ENCODE measurements at regions not wholly inside any gene's neighbourhood (a gene's known extent, or its start where the extent isn't known, plus 50 kb on each side); places are given as distances from the start of the nearest gene placed in this dataset.

- Histone ChIP-seq H3K36me3 (ENCODE audit: low read depth, missing control alignments) (no peaks in the 10 kb centered on the region), H3K4me1 (peaks cover 17% of the 10 kb centered on the region), H3K9me3 (no peaks in the 10 kb centered on the region), H3K4me3 (no peak overlapping the region), H3K27ac (no peak overlapping the region), H3K27me3 (no peaks in the 10 kb centered on the region)
- intact Hi-C loops (cut with DNase I; ENCODE audit: low total_unique reads), result no loop called here
- 41 to 42% methylated on average over 1 of the region's 1 CpG for WGBS, 2 donors
- DNase-seq, result no peak
- TF ChIP-seq CTCF (IDR thresholded peaks at IDR 0.05), result no peak
- TF ChIP-seq POLR2A (IDR thresholded peaks at IDR 0.05), result no peak
Observed at GRCh38 chr3:178382449-178383061, 153.7 kb upstream of the KCNMB2 start.

DNA sequence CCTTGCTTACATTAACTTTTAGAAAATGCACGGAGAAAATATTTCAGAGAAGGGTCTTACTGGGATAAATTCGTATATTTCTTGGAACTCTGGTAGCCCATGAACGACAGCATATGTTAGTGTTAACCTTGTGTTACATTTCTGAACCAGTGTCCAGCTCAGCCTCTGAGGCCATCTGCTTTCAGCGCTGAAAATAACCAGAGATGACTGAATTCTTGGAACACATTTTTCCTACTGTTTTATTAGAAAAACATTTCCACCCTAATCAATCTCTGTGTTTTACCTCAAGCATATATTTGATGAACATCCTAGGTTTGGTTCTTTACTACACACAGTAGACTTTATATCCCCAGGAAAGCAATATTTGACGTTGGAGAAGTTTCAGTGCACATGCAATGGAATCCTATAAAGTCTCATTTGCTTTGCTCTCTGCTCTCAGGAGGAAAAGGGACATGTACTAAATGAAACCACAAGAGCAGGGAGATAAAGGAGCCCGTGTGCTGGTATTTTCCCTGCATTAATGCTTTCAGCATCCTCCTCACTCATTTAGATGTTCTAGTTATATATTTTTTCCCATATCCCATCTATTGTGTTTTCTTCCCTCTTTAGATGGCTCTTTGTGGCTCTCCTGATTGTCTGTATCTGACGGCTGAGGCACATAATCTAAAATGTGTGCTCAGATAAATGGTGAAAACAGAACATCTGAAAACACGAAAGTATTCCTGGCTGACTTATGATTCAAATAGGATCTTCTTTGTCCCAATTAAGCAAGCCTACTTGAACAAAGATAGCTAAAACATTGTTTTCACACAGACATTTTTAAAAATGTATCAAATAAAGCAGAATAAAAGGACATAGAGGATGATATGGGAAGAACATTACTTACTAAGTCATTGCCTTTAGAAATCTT, 151.7 kb upstream of the KCNMB2 start:
- Histone ChIP-seq H3K27me3 (no peaks in the 10 kb centered on the region), H3K4me3 (no peak overlapping the region), H3K9me3 (no peaks in the 10 kb centered on the region), H3K36me3 (ENCODE audit: low read depth, missing control alignments) (no peaks in the 10 kb centered on the region), H3K4me1 (peaks cover 17% of the 10 kb centered on the region), H3K27ac (peak overlapping the region in 1 of 2 donors; percentile 8)
- 43% methylated on average over 8 of the region's 8 CpGs for WGBS, 2 donors
- TF ChIP-seq CTCF (IDR thresholded peaks at IDR 0.05) (no peak), POLR2A (IDR thresholded peaks at IDR 0.05) (no peak)
- DNase-seq, result peak; percentile 17
- intact Hi-C loops (cut with DNase I; ENCODE audit: low total_unique reads), result no loop called here

DNA sequence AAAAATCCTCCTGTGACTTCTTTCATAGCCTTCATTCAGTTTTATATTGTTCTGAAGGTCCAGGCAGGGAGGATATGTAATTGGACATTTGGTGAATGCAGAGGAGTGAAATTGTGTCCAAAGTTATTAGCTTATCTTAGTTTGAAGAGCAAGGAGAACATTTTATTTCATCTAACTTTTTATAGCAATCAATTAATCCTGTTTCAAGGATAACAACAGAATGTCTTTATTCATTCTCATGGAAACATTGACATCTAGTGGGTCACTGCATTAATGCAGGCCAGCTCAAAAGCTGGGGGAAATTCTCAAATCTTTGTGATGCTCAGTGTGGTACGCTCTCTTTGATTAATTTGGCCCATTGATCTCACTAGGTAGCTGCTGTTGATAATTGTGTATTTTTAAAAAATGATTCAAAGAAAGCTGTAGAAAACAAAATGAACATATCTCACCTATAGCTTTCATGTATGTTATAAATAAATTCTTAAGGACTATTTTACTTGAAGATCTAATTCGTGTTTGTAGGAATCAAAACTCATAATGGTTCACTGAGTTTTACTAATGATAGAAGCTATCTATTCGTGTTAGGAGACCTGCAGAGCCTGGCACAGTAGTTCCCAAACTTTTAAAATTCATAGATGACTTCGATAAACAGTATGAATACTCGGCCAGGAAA, 150.8 kb upstream of the KCNMB2 start:
- Histone ChIP-seq H3K27me3 (no peaks in the 10 kb centered on the region), H3K36me3 (ENCODE audit: low read depth, missing control alignments) (no peaks in the 10 kb centered on the region), H3K9me3 (no peaks in the 10 kb centered on the region), H3K4me3 (no peak overlapping the region), H3K27ac (no peak overlapping the region), H3K4me1 (peaks cover 17% of the 10 kb centered on the region)
- TF ChIP-seq POLR2A (IDR thresholded peaks at IDR 0.05) (no peak), CTCF (IDR thresholded peaks at IDR 0.05) (peak; percentile 77 to 85 (median 85))
- 37 to 51% methylated on average over 5 of the region's 5 CpGs for WGBS, 2 donors
- intact Hi-C loops (cut with DNase I; ENCODE audit: low total_unique reads), result no loop called here
- DNase-seq, result peak; percentile 28

DNA sequence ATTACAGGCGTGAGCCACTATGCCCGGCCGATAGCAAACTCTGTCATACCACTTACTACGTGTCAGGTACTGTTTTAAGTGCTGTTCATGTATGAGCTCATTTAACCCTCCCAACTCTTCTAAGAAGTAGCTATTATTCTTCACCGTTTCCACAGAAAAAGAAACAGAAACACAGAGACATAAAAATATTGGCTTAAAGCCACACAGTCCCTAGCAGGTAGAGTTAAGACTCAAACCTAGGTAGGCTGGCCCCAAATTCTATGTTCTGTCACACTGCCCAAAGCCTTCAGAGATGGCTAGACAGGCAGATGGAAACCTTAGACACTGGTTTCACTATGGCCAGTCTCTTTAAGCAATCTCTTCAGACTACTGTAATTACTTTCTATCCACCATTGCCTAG, 149.8 kb upstream of the KCNMB2 start:
- no peak overlapping the region for H3K27ac ChIP-seq
- TF ChIP-seq CTCF (IDR thresholded peaks at IDR 0.05) (no peak), POLR2A (IDR thresholded peaks at IDR 0.05) (no peak)
- intact Hi-C loops (cut with DNase I; ENCODE audit: low total_unique reads), result no loop called here

More for the DNA sequence above, 149.8 kb upstream of the KCNMB2 start:
- 43 to 72% methylated on average over 5 of the region's 5 CpGs for WGBS, 2 donors
- peaks cover 17% of the 10 kb centered on the region for H3K4me1 ChIP-seq
- no peaks in the 10 kb centered on the region for H3K36me3 ChIP-seq (ENCODE audit: low read depth, missing control alignments)
- H3K4me3 ChIP-seq, result no peak overlapping the region
- H3K9me3 ChIP-seq, result no peaks in the 10 kb centered on the region
- DNase-seq, result no peak
- no peaks in the 10 kb centered on the region for H3K27me3 ChIP-seq

Data from testis (tissue), 2 donors.